Neural cell (in vitro differentiated cells): ENCODE measurements at regions not wholly inside any gene's neighbourhood (a gene's known extent, or its start where the extent isn't known, plus 50 kb on each side); places are given as distances from the start of the nearest gene placed in this dataset.

ENCODE experiments used
- CTCF ChIP-seq: fragments of 450-650 bp; IDR thresholded peaks from 2 replicates; pipeline ENCODE4 v1.5.1; 2014; ENCODE audit warnings: antibody characterized with exemption, mild to moderate bottlenecking, moderate library complexity; ENCODE audit not compliant: poor library complexity, severe bottlenecking
- POLR2AphosphoS5 ChIP-seq: IDR thresholded peaks from 2 replicates; pipeline ENCODE4 v1.6.1; 2012
- REST ChIP-seq: IDR thresholded peaks from 2 replicates; pipeline ENCODE4 v1.6.1; 2012; ENCODE audit warnings: borderline replicate concordance
- SMC3 ChIP-seq: fragments of 450-650 bp; conservative IDR thresholded peaks from 2 replicates; pipeline ENCODE4 v1.6.1; 2014; ENCODE audit warnings: antibody characterized with exemption, mild to moderate bottlenecking, moderate library complexity; ENCODE audit not compliant: poor library complexity

GRCh38 chr2:120567128-120567527 is 168.5 kb upstream of the GLI2 start:
- TF ChIP-seq POLR2AphosphoS5 = no peak
- no peak for TF ChIP-seq CTCF
- no peak for TF ChIP-seq REST
- no peak for TF ChIP-seq SMC3
